ENCODE measurements at regions not wholly inside any gene's neighbourhood (a gene's known extent, or its start where the extent isn't known, plus 50 kb on each side); places are given as distances from the start of the nearest gene placed in this dataset.

GRCh38 chr6:154673919-154674318 lies 59.3 kb upstream of the SCAF8 start:
- H3K27ac Mint-ChIP-seq (ENCODE audit: unreplicated experiment) = no peak overlapping the region
- no peaks in the 10 kb centered on the region for H3K27me3 Mint-ChIP-seq (ENCODE audit: unreplicated experiment)
- H3K9me3 Mint-ChIP-seq (ENCODE audit: low read depth, unreplicated experiment) = no peaks in the 10 kb centered on the region
- H3K4me1 Mint-ChIP-seq (ENCODE audit: low read depth, unreplicated experiment) = no peaks in the 10 kb centered on the region
- H3K36me3 Mint-ChIP-seq (ENCODE audit: insufficient read depth, unreplicated experiment) = no peaks in the 10 kb centered on the region
- no peak for TF ChIP-seq CTCF (IDR thresholded peaks at IDR 0.05; ENCODE audit: unreplicated experiment)
- CTCF ChIA-PET = no interaction called here
- no peak overlapping the region for H3K4me3 Mint-ChIP-seq (ENCODE audit: low read depth, unreplicated experiment)
- BruUV-seq (replicated peaks) = no TSS peak
- intact Hi-C loops (cut with micrococcal nuclease; ENCODE audit: unreplicated experiment) = loop anchor here (2.0 kb wide), 1 partner anchor 519 kb away; no protein-coding TSS in a partner anchor
- DNase-seq = no peak

GRCh38 chr6:154675602-154676088 lies 57.6 kb upstream of the SCAF8 start:
- intact Hi-C loops (cut with micrococcal nuclease; ENCODE audit: unreplicated experiment) = loop anchor here (1.0 to 5.0 kb wide), 4 partner anchors 130 to 521 kb away; no protein-coding TSS in a partner anchor
- H3K27ac Mint-ChIP-seq (ENCODE audit: unreplicated experiment) = no peak overlapping the region
- no peak overlapping the region for H3K4me3 Mint-ChIP-seq (ENCODE audit: low read depth, unreplicated experiment)
- H3K36me3 Mint-ChIP-seq (ENCODE audit: insufficient read depth, unreplicated experiment) = no peaks in the 10 kb centered on the region
- H3K4me1 Mint-ChIP-seq (ENCODE audit: low read depth, unreplicated experiment) = no peaks in the 10 kb centered on the region
- DNase-seq = peak; percentile 77
- no peaks in the 10 kb centered on the region for H3K27me3 Mint-ChIP-seq (ENCODE audit: unreplicated experiment)
- no peaks in the 10 kb centered on the region for H3K9me3 Mint-ChIP-seq (ENCODE audit: low read depth, unreplicated experiment)
- peak; percentile 66 for TF ChIP-seq CTCF (IDR thresholded peaks at IDR 0.05; ENCODE audit: unreplicated experiment)
- BruUV-seq (replicated peaks) = no TSS peak
- CTCF ChIA-PET = interaction anchor here (0.5 to 1.6 kb wide), 12 partner anchors 9 to 502 kb away, joined by 3 to 20 read pairs (median 4); no protein-coding TSS in a partner anchor

- no TSS peak for BruUV-seq (replicated peaks)
- Mint-ChIP-seq H3K36me3 (ENCODE audit: insufficient read depth, unreplicated experiment) (no peaks in the 10 kb centered on the region), H3K4me3 (ENCODE audit: low read depth, unreplicated experiment) (no peak overlapping the region), H3K4me1 (ENCODE audit: low read depth, unreplicated experiment) (no peaks in the 10 kb centered on the region), H3K27me3 (ENCODE audit: unreplicated experiment) (no peaks in the 10 kb centered on the region), H3K9me3 (ENCODE audit: low read depth, unreplicated experiment) (no peaks in the 10 kb centered on the region), H3K27ac (ENCODE audit: unreplicated experiment) (no peak overlapping the region)
- DNase-seq = no peak
- intact Hi-C loops (cut with micrococcal nuclease; ENCODE audit: unreplicated experiment) = no loop called here
- TF ChIP-seq CTCF (IDR thresholded peaks at IDR 0.05; ENCODE audit: unreplicated experiment) = no peak
- CTCF ChIA-PET = no interaction called here
These were observed 50.5 kb upstream of the SCAF8 start for GRCh38 chr6:154682633-154683125.

Data from Calu3 (cell line).